ENCODE measurements at regions not wholly inside any gene's neighbourhood (a gene's known extent, or its start where the extent isn't known, plus 50 kb on each side); places are given as distances from the start of the nearest gene placed in this dataset.
"Not testable (repeated sequence)": the region's sequence is repeated elsewhere in the genome, so short reads cannot be mapped to it uniquely, and the experiment has no call there.

DNA sequence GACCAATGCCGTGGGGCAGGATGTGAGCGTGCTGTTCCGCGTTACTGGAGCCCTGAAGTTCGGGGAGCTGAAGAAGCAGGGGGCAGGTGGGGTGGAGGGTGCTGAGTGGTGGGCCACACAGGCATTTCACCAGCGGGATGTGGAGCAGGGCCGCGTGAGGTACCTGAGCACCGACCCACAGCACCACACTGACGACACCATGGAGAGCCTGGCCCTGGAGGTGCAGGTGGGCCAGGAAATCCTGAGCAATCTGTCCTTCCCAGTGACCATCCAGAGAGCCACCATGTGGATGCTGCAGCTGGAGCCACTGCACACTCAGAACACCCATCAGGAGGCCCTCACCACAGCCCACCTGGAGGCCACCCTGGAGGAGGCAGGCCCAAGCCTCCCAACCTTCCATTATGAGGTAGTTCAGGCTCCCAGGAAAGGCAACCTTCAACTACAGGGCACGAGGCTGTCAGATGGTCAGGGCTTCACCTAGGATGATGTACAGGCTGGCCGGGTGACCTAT is 179.6 kb downstream of the TBC1D2B start:
- H3K4me3 ChIP-seq (ENCODE audit: low read depth, low read length): no peak overlapping the region
- DNase-seq (ENCODE audit: low read depth): no peak
- in situ Hi-C loops (cut with HindIII; ENCODE audit: low sequenced_read_pairs): no loop called here
- TF ChIP-seq, protein P1, sequence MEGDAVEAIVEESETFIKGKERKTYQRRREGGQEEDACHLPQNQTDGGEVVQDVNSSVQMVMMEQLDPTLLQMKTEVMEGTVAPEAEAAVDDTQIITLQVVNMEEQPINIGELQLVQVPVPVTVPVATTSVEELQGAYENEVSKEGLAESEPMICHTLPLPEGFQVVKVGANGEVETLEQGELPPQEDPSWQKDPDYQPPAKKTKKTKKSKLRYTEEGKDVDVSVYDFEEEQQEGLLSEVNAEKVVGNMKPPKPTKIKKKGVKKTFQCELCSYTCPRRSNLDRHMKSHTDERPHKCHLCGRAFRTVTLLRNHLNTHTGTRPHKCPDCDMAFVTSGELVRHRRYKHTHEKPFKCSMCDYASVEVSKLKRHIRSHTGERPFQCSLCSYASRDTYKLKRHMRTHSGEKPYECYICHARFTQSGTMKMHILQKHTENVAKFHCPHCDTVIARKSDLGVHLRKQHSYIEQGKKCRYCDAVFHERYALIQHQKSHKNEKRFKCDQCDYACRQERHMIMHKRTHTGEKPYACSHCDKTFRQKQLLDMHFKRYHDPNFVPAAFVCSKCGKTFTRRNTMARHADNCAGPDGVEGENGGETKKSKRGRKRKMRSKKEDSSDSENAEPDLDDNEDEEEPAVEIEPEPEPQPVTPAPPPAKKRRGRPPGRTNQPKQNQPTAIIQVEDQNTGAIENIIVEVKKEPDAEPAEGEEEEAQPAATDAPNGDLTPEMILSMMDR (IDR thresholded peaks at IDR 0.05; ENCODE audit: low read depth, low read length, missing control alignments): no peak

DNA sequence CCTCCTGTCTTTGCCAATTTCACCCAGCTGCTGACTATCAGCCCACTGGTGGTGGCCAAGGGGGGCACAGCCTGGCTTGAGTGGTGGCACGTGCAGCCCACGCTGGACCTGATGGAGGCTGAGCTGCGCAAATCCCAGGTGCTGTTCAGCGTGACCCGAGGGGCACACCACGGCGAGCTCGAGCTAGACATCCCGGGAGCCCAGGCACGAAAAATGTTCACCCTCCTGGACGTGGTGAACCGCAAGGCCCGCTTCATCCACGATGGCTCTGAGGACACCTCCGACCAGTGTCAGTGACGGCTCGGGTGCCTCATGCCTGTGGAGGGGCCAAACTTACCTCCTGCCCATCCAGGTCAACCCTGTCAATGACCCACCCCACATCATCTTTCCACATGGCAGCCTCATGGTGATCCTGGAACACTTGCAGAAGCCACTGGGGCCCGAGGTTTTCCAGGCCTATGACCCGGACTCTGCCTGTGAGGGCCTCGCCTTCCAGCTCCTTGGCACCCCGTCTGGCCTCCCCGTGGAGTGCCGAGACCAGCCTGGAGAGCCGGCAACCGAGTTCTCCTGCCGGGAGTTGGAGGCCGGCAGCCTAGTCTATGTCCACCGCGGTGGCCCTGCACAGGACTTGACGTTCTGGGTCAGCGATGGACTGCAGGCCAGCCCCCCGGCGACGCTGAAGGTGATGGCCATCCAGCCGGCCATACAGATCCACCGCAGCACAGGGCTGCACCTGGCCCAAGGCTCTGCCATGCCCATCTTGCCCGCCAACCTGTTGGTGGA is 180.2 kb downstream of the TBC1D2B start:
- H3K4me3 ChIP-seq (ENCODE audit: low read depth, low read length); in situ Hi-C loops (cut with HindIII; ENCODE audit: low sequenced_read_pairs); DNase-seq (ENCODE audit: low read depth): not testable (repeated sequence)

DNA sequence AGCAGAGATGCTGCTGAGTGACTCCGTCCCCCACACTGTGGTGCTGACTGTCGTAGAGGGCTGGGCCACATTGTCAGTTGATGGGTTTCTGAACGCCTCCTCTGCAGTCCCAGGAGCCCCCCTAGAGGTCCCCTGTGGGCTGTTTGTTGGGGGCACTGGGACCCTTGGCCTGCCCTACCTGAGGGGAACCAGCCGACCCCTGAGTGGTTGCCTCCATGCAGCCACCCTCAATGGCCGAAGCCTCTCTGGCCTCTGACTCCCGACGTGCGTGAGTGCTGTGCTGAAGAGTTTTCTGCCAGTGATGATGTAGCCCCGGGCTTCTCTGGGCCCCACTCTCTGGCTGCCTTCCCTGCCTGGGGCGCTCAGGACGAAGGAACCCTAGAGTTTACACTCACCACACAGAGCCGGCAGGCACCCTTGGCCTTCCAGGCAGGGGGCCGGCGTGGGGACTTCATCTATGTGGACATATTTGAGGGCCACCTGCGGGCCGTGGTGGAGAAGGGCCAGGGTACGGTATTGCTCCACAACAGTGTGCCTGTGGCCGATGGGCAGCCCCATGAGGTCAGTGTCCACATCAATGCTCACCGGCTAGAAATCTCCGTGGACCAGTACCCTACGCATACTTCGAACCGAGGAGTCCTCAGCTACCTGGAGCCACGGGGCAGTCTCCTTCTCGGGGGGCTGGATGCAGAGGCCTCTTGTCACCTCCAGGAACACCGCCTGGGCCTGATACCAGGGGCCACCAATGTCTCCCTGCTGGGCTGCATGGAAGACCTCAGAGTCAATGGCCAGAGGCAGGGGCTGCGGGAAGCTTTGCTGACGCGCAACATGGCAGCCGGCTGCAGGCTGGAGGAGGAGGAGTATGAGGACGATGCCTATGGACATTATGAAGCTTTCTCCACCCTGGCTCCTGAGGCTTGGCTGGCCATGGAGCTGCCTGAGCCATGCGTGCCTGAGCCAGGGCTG is 181.1 kb downstream of the TBC1D2B start:
- in situ Hi-C loops (cut with HindIII; ENCODE audit: low sequenced_read_pairs); H3K4me3 ChIP-seq (ENCODE audit: low read depth, low read length); DNase-seq (ENCODE audit: low read depth): not testable (repeated sequence)

DNA sequence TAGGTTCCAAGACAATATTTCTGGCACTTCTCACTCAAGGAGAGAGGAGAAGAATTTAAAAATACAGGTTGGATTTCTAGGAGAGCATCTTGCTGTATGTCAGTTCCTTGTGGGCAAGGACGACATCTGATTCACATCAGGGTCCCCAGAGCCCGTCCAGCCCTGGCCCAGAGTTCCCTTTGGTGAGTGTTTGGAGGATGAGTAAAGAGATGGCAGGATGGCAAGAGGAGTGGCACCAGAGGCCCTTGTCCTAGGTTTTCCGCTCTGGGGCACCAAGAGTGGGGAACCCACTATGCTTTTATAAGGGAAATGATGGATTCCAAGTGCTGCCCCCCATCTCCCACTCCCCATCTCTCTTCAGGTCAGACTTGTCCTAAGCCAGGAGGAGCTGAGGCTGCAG is 181.8 kb downstream of the TBC1D2B start:
- TF ChIP-seq, protein P1 (IDR thresholded peaks at IDR 0.05; ENCODE audit: low read depth, low read length, missing control alignments): no peak
- in situ Hi-C loops (cut with HindIII; ENCODE audit: low sequenced_read_pairs): no loop called here
- no peak for DNase-seq (ENCODE audit: low read depth)
- no peak overlapping the region for H3K4me3 ChIP-seq (ENCODE audit: low read depth, low read length)

DNA sequence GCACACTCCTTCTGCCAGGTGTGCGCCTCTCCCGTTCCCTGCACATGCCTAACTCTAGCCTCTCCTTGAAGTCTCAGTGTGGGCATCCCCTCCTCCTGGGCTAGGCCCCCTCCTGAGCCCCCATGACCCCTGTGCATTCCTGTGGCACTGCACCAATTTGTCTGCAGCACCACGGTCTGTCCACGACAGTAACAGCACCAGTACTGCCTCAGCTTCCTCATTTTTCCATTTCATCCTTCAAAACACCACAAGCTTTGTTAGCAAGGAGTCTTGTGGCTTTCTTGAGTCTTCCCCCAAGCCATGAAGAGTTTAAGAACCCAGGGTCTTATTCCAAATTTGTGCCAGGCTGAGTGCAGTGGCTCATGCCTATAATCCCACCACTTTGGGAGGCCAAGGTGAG is 182.4 kb downstream of the TBC1D2B start:
- DNase-seq (ENCODE audit: low read depth); H3K4me3 ChIP-seq (ENCODE audit: low read depth, low read length); in situ Hi-C loops (cut with HindIII; ENCODE audit: low sequenced_read_pairs): not testable (repeated sequence)

DNA sequence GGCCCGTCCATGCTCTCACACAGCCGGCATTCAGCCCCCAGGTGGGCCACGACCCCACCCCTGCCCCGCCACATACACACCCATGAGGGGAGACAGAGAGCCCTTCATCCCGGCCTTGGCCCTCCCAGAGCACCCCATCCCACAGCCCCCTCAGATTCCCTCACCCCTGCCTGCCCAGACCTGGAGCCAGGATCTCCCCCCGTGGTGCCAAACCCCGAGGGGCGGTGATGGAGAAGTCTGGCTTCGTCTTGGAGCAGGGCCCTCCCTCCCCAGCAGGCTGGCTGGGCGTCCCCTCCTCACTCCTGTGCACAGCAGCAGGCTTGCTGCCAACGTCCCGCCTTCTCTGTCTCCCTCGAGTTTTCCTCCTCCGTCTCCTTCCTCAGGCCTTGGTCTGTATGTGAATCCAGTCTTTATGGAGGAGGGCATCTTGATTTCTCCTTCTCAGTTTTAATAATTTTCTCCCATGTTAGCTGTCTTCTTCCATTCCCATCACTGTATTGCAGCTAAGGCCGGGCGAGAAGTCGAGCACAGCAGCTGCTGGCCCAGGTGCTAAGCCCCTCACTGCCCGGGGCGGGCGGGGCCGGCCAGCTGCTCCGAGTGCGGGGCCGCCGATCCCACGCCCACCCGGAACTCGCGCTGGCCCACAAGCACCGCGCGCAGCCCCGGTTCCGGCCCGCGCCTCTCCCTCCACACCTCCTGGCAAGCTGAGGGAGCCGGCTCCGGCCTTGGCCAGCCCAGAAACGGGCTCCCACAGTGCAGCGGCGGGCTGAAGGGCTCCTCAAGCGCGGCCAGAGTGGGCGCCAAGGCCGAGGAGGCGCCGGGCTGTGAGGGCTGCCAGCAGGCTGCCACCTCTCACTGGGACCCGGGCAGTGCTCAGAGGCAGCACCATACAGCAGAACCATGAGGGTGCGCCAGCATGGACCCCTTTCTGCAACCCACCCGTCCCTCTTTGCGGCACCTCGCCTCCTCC is 183.6 kb downstream of the TBC1D2B start:
- DNase-seq (ENCODE audit: low read depth): not testable (repeated sequence)

DNA sequence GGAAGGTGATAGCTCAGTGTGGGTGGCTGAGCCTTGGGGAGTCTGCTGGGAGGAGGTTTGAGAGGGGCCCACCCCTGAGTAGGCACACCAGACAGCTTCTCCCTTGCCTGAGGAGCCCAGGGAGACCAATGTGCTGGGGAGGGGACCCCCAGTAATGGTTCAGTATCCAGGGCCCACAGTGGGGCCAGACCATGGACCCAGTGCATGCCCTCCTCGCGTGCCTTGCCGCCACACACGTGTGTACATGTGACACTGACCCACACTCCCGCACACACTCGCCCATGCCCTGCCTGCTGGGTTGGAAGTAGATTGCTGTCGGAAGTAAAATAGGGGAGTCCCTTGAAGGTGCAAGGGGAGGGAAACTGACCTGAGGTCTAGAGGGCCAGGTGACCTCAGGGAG is 184.3 kb downstream of the TBC1D2B start:
- in situ Hi-C loops (cut with HindIII; ENCODE audit: low sequenced_read_pairs); H3K4me3 ChIP-seq (ENCODE audit: low read depth, low read length); DNase-seq (ENCODE audit: low read depth): not testable (repeated sequence)

More for the DNA sequence above, 183.6 kb downstream of the TBC1D2B start:
- in situ Hi-C loops (cut with HindIII; ENCODE audit: low sequenced_read_pairs); H3K4me3 ChIP-seq (ENCODE audit: low read depth, low read length): not testable (repeated sequence)

DNA sequence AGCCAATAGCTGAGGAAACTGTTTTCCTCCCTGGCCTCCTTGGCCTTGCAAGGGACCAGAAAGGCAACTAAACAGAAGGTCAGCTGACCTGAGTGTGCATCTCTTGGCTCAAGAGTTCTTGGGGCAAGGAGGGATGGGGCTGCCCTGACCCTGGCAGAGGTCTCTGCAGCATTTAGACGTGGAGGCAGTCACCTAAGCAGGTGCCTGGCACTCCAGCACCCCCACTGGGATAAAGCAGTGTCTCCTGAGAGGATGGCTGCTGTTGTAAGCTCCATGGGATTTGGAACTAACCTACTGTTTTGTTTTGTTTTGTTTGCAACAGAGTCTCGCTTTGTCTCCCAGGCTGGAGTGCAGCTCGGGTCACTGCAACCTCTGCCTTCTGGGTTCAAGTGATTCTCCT is 185.2 kb downstream of the TBC1D2B start:
- DNase-seq (ENCODE audit: low read depth): no peak
- in situ Hi-C loops (cut with HindIII; ENCODE audit: low sequenced_read_pairs): no loop called here
- H3K4me3 ChIP-seq (ENCODE audit: low read depth, low read length): no peak overlapping the region
- TF ChIP-seq, protein P1 (IDR thresholded peaks at IDR 0.05; ENCODE audit: low read depth, low read length, missing control alignments): no peak

DNA sequence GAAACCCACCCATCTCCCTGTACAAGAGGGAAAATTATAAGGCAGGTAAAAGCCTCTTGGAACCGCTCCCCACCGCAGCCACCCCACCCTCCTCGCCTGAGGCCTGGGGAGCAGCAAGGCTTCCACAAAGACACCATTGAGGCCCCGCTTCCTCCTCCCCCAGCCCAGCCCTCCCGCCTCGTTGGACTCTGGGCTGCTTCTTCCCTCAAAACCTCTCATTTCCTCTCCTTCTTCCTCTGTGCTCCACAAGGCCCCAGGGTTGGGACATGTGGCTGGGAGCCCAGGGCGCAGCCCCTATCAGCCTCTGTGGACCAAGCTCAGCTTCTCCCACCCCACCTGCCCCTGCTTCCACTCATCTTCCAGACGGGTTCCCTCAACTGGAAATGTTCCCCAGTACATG is 185.6 kb downstream of the TBC1D2B start:
- H3K4me3 ChIP-seq (ENCODE audit: low read depth, low read length); in situ Hi-C loops (cut with HindIII; ENCODE audit: low sequenced_read_pairs); DNase-seq (ENCODE audit: low read depth): not testable (repeated sequence)

DNA sequence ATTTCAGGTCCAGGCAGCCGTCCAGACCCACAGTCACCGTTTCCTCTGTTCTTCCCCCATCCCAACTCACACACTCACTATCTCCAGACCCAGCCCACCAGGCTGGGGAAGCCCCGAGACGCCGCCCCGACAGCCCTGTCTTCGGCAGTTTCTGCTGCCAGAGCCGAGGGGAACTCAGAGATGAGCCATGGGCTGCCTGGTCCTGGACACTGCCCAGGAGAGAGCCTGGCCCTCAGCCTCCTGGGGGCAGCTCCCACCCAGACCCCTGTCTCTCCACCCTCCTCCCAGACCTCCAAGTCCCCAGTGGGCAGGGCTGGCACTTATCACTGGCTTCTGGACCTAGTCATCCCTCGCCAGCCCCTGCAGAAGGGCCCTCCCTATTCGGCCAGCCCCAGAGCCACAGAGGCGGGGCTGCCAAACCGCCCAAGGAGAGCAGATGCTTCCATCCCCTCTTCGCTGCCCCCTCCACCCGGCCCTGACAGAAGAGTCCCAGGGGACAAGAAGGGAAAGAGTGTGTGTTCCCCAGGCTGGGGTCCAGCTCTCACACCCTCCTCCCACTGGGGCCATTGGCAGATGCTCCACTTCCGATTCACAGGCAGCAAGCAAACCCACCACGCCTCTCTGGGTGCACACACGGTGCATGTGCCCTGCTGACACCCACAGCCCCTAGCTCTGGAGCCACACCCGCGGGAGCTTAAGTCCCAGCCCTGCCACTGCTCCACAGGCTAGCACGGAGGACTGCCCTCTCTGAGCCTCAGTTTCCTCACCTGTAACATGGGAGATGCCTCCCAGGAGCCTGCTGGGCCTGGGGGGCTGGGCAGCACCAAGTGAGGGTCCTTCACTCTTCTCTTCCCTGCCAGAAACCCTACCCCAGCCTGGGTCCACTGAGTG is 186.4 kb downstream of the TBC1D2B start:
- in situ Hi-C loops (cut with HindIII; ENCODE audit: low sequenced_read_pairs); H3K4me3 ChIP-seq (ENCODE audit: low read depth, low read length); DNase-seq (ENCODE audit: low read depth): not testable (repeated sequence)

DNA sequence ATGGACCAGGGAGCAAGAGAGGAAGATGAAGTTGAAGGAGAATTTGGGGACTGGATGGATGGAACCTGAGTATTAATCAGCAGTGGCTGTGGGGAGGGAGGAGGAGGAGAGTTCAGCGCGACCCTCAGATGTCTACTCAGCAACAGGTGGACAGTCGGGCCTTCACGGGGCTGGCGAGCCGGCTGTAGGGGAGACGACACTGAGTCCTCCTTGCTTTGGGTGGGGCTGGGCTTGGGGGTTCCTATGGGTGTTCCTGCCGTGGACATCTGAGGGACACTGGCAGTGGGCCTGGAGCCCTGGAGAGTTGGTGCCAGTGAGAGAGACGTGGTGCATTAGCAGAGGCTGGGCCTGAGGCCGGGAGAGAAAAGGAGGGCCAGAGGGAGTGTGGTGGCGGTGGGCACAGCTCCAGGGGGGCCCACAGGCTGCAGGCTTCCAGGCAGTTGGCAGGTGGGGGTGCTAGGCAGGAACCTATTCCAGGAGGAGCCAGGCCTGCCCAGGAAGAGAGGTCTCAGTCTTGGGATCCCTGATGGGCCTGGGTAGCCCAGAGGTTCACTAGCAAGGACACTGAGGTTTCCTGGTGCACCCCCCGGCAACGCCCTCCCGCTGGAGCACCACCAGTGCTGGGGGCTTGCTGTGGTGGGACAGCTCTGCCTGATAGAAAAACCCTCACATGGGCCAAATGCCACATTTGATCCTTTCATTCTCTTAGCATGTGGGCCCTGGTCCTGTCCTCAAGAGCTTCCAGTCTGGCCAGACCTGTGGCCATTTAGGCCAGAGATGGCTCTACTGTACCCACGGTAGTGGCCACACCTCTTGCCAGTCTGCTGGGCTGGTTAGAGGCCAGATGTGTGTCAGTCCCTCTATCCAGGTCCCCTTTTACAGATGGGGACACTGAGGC is 187.4 kb downstream of the TBC1D2B start:
- H3K4me3 ChIP-seq (ENCODE audit: low read depth, low read length); in situ Hi-C loops (cut with HindIII; ENCODE audit: low sequenced_read_pairs); DNase-seq (ENCODE audit: low read depth): not testable (repeated sequence)

Data from astrocyte of the cerebellum (primary cell).